Tibial nerve (tissue), 4 donors: ENCODE measurements at regions not wholly inside any gene's neighbourhood (a gene's known extent, or its start where the extent isn't known, plus 50 kb on each side); places are given as distances from the start of the nearest gene placed in this dataset.

Experiments
- DNase-seq, 2 donors: peaks; one replicate each; pipeline ENCODE4 v3.0.0-alpha.2; 2019; ENCODE audit warnings: low spot score in 2 of 2
- H3K27ac ChIP-seq, 4 donors: fragments of 200-600 bp; sonication (generic) in 3 of 4; one replicate each; pipeline ENCODE4 v1.5.1; 2017 to 2019; ENCODE audit warnings: mild to moderate bottlenecking in 1 of 4
- H3K27me3 ChIP-seq, 2 donors: fragments of 200-600 bp; sonication (generic) in 1 of 2; one replicate each; pipeline versions ENCODE4 v1.5.1 to v1.6.0; 2017 to 2019
- H3K36me3 ChIP-seq, 3 donors: fragments of 200-600 bp; sonication (generic); one replicate each; pipeline ENCODE4 v1.5.1; 2018 to 2019
- H3K4me1 ChIP-seq, 4 donors: fragments of 200-600 bp; sonication (generic) in 3 of 4; one replicate each; pipeline ENCODE4 v1.5.1; 2017 to 2019
- H3K4me3 ChIP-seq, 4 donors: fragments of 200-600 bp; sonication (generic) in 3 of 4; one replicate each; pipeline ENCODE4 v1.5.1; 2017 to 2019; ENCODE audit warnings: mild to moderate bottlenecking in 1 of 4, moderate library complexity in 1 of 4
- H3K9me3 ChIP-seq, 4 donors: fragments of 200-600 bp; sonication (generic) in 3 of 4; one replicate each; pipeline ENCODE4 v1.5.1; 2017 to 2019
- CTCF ChIP-seq, 5 experiments: fragments of 200-600 bp in 3 of 5; fragments of 450-650 bp in 2 of 5; sonication (generic) in 3 of 5; IDR thresholded peaks; one replicate each; pipeline ENCODE4 v1.5.1; 2016 to 2019; ENCODE audit warnings: antibody characterized with exemption in 5 of 5, mild to moderate bottlenecking in 3 of 5, moderate library complexity in 2 of 5
- EP300 ChIP-seq, 2 donors: sonication (generic); formaldehyde crosslinking; IDR thresholded peaks; one replicate each; pipeline ENCODE4 v1.6.1; 2017; ENCODE audit warnings: antibody characterized with exemption in 2 of 2, mild to moderate bottlenecking in 1 of 2
- POLR2A ChIP-seq, 2 donors: fragments of 450-650 bp; IDR thresholded peaks; one replicate each; pipeline ENCODE4 v1.6.1; 2017; ENCODE audit warnings: antibody characterized with exemption in 2 of 2, mild to moderate bottlenecking in 2 of 2, moderate library complexity in 2 of 2
- WGBS, 2 donors: methylation state at CpG; one replicate each; pipeline ENCODE4 v1.1.5; 2018; 5-methylcytosine and 5-hydroxymethylcytosine counted together

GRCh38 chr4:180449395-180449956 lies 1793.7 kb upstream of the TENM3 start:
- no peak overlapping the region for H3K4me3 ChIP-seq
- H3K27ac ChIP-seq, result no peak overlapping the region
- peak in 2 of 5 experiments; percentile 19 to 38 for TF ChIP-seq CTCF (IDR thresholded peaks at IDR 0.05)
- TF ChIP-seq POLR2A (IDR thresholded peaks at IDR 0.05), result no peak
- DNase-seq, result no peak
- no peaks in the 10 kb centered on the region for H3K27me3 ChIP-seq
- no peaks in the 10 kb centered on the region for H3K4me1 ChIP-seq
- no peaks in the 10 kb centered on the region for H3K9me3 ChIP-seq
- WGBS, 2 donors, result 44 to 47% methylated on average over 6 of the region's 6 CpGs
- H3K36me3 ChIP-seq, result no peaks in the 10 kb centered on the region

GRCh38 chr4:180455226-180455625 lies 1788.0 kb upstream of the TENM3 start:
- 53 to 54% methylated on average over 3 of the region's 3 CpGs for WGBS, 2 donors

GRCh38 chr4:180456928-180457327 lies 1786.3 kb upstream of the TENM3 start:
- H3K9me3 ChIP-seq, result no peaks in the 10 kb centered on the region
- H3K4me1 ChIP-seq, result no peaks in the 10 kb centered on the region
- H3K27me3 ChIP-seq, result no peaks in the 10 kb centered on the region
- no peak for DNase-seq
- no peak for TF ChIP-seq CTCF (IDR thresholded peaks at IDR 0.05)
- TF ChIP-seq EP300 (IDR thresholded peaks at IDR 0.05), result no peak
- no peak for TF ChIP-seq POLR2A (IDR thresholded peaks at IDR 0.05)
- H3K36me3 ChIP-seq, result no peaks in the 10 kb centered on the region
- 94 to 96% methylated on average over 12 of the region's 12 CpGs for WGBS, 2 donors
- H3K4me3 ChIP-seq, result no peak overlapping the region
- no peak overlapping the region for H3K27ac ChIP-seq

More at GRCh38 chr4:180455226-180455625, 1788.0 kb upstream of the TENM3 start:
- H3K27me3 ChIP-seq, result no peaks in the 10 kb centered on the region
- no peak for DNase-seq
- no peak for TF ChIP-seq EP300 (IDR thresholded peaks at IDR 0.05)
- TF ChIP-seq POLR2A (IDR thresholded peaks at IDR 0.05), result no peak
- no peak for TF ChIP-seq CTCF (IDR thresholded peaks at IDR 0.05)
- no peaks in the 10 kb centered on the region for H3K36me3 ChIP-seq
- no peaks in the 10 kb centered on the region for H3K4me1 ChIP-seq
- no peaks in the 10 kb centered on the region for H3K9me3 ChIP-seq
- H3K4me3 ChIP-seq, result no peak overlapping the region
- no peak overlapping the region for H3K27ac ChIP-seq

- no peak overlapping the region for H3K27ac ChIP-seq
- H3K4me1 ChIP-seq, result no peaks in the 10 kb centered on the region
- DNase-seq, result no peak
- H3K9me3 ChIP-seq, result no peaks in the 10 kb centered on the region
- 97% methylated on average over 6 of the region's 6 CpGs for WGBS, 2 donors
- no peak for TF ChIP-seq CTCF (IDR thresholded peaks at IDR 0.05)
- no peak for TF ChIP-seq EP300 (IDR thresholded peaks at IDR 0.05)
- H3K4me3 ChIP-seq, result no peak overlapping the region
- H3K27me3 ChIP-seq, result no peaks in the 10 kb centered on the region
- no peaks in the 10 kb centered on the region for H3K36me3 ChIP-seq
Observed at GRCh38 chr4:180462116-180462515, 1781.1 kb upstream of the TENM3 start.

- no peaks in the 10 kb centered on the region for H3K9me3 ChIP-seq
- TF ChIP-seq EP300 (IDR thresholded peaks at IDR 0.05) (no peak), CTCF (IDR thresholded peaks at IDR 0.05) (no peak), POLR2A (IDR thresholded peaks at IDR 0.05) (no peak)
- H3K27me3 ChIP-seq, result no peaks in the 10 kb centered on the region
- no peak overlapping the region for H3K27ac ChIP-seq
- H3K4me3 ChIP-seq, result no peak overlapping the region
- H3K36me3 ChIP-seq, result no peaks in the 10 kb centered on the region
- no peak for DNase-seq
- H3K4me1 ChIP-seq, result no peaks in the 10 kb centered on the region
- WGBS, 2 donors, result 93 to 98% methylated on average over 3 of the region's 3 CpGs
Observed at GRCh38 chr4:180465364-180465763, 1777.8 kb upstream of the TENM3 start.
